SK-N-SH treated with all-trans-retinoic acid at 6 μM for 48 hours (cell line): ENCODE measurements at regions not wholly inside any gene's neighbourhood (a gene's known extent, or its start where the extent isn't known, plus 50 kb on each side); places are given as distances from the start of the nearest gene placed in this dataset.

Experiments used
- ATAC-seq: fragments of 200-7000 bp; cut with Tn5 transposase; 3 replicates; pipeline ENCODE4 v1.9.1; 2020; ENCODE audit warnings: mild to moderate bottlenecking, moderate library complexity
- ARNTL ChIP-seq: fragments of 450-650 bp; formaldehyde crosslinking; IDR thresholded peaks from 2 replicates; pipeline ENCODE4 v1.5.0; 2020; ENCODE audit warnings: low read depth, mild to moderate bottlenecking, moderate library complexity, borderline replicate concordance
- CSDC2 ChIP-seq: fragments of 250-450 bp; sonication (Bioruptor Pico); IDR thresholded peaks from 2 replicates; pipeline ENCODE4 v1.5.0; 2020; ENCODE audit warnings: mild to moderate bottlenecking, moderate library complexity
- ESRRG ChIP-seq: fragments of 250-450 bp; sonication (Bioruptor Pico); IDR thresholded peaks from 2 replicates; pipeline ENCODE4 v1.6.1; 2021; ENCODE audit warnings: mild to moderate bottlenecking
- ISL1 ChIP-seq: fragments of 250-450 bp; sonication (Bioruptor Pico); IDR thresholded peaks from 2 replicates; pipeline ENCODE4 v2.1.2; 2022; ENCODE audit warnings: mild to moderate bottlenecking, moderate library complexity
- OSR1 ChIP-seq: fragments of 250-450 bp; sonication (Bioruptor Pico); IDR thresholded peaks from 2 replicates; pipeline ENCODE4 v1.8.0; 2022; ENCODE audit warnings: moderate library complexity, mild to moderate bottlenecking, inconsistent platforms
- PPARA ChIP-seq: fragments of 250-450 bp; sonication (Bioruptor Pico); IDR thresholded peaks from 2 replicates; pipeline ENCODE4 v1.5.0; 2020; ENCODE audit warnings: mild to moderate bottlenecking, borderline replicate concordance
- RARB ChIP-seq: fragments of 250-450 bp; sonication (Bioruptor Pico); IDR thresholded peaks from 2 replicates; pipeline ENCODE4 v1.8.0; 2021; ENCODE audit warnings: mild to moderate bottlenecking, moderate library complexity
- TCF4 ChIP-seq: fragments of 250-450 bp; sonication (Bioruptor Pico); IDR thresholded peaks from 2 replicates; pipeline ENCODE4 v1.8.0; 2021; ENCODE audit warnings: mild to moderate bottlenecking, moderate library complexity, borderline replicate concordance
- TOX ChIP-seq: fragments of 250-450 bp; sonication (Bioruptor Pico); IDR thresholded peaks from 2 replicates; pipeline ENCODE4 v1.8.0; 2021; ENCODE audit warnings: mild to moderate bottlenecking, moderate library complexity, borderline replicate concordance
- ZC3H10 ChIP-seq: fragments of 250-450 bp; sonication (Bioruptor Pico); IDR thresholded peaks from 2 replicates; pipeline ENCODE4 v1.5.1; 2021; ENCODE audit warnings: mild to moderate bottlenecking, moderate library complexity
- ZFP3 ChIP-seq: fragments of 250-450 bp; sonication (Bioruptor Pico); IDR thresholded peaks from 2 replicates; pipeline ENCODE4 v1.5.0; 2020; ENCODE audit warnings: mild to moderate bottlenecking, moderate library complexity
- ZFP30 ChIP-seq: fragments of 450-650 bp; formaldehyde crosslinking; IDR thresholded peaks from 2 replicates; pipeline ENCODE4 v1.5.0; 2022; ENCODE audit warnings: mild to moderate bottlenecking, moderate library complexity
- ZNF565 ChIP-seq: fragments of 450-650 bp; formaldehyde crosslinking; conservative IDR thresholded peaks from 2 replicates; pipeline ENCODE4 v1.5.0; 2020; ENCODE audit warnings: low read depth, mild to moderate bottlenecking, moderate library complexity
- ZNF70 ChIP-seq: fragments of 450-650 bp; formaldehyde crosslinking; IDR thresholded peaks from 2 replicates; pipeline ENCODE4 v1.5.0; 2020; ENCODE audit warnings: mild to moderate bottlenecking, moderate library complexity
- TF ChIP-seq, protein P1 (sequence below): fragments of 250-450 bp; sonication (Bioruptor Pico); IDR thresholded peaks from 2 replicates; pipeline ENCODE4 v1.5.0; 2020; ENCODE audit warnings: mild to moderate bottlenecking, moderate library complexity
- TF ChIP-seq, protein P2 (sequence below): fragments of 250-450 bp; sonication (Bioruptor Pico); IDR thresholded peaks from 2 replicates; pipeline ENCODE4 v1.5.1; 2020; ENCODE audit warnings: low read depth, mild to moderate bottlenecking, moderate library complexity
- TF ChIP-seq, protein P3 (sequence below): fragments of 250-450 bp; sonication (Bioruptor Pico); IDR thresholded peaks from 2 replicates; pipeline ENCODE4 v1.8.0; 2020; ENCODE audit warnings: mild to moderate bottlenecking, moderate library complexity, borderline replicate concordance
- TF ChIP-seq, protein P4 (sequence below): fragments of 250-450 bp; sonication (Bioruptor Pico); IDR thresholded peaks from 2 replicates; pipeline ENCODE4 v1.8.0; 2021; ENCODE audit warnings: low read depth, mild to moderate bottlenecking, moderate library complexity, borderline replicate concordance
- TF ChIP-seq, protein P5 (sequence below): fragments of 250-450 bp; sonication (Bioruptor Pico); IDR thresholded peaks from 2 replicates; pipeline ENCODE4 v1.5.1; 2021; ENCODE audit warnings: mild to moderate bottlenecking, moderate library complexity

DNA sequence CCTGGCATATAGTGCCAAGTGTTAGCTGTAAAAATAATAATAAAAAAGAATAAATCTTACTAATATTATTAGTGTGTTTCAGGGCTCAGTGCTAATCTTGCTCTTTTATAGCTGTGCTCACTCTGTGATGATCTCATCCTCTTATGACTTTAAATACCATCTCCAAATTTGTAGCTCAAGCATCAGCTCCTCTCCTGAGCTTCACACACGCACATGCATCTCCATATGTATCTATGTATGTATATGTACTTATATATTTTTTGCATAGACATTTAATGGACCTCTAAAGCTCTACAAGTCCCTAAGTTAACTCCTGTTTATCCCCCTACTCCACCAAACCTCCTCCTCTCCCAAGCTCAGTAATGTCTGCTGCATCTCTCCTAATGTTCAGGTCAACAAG is 170.8 kb upstream of the NR3C1 start (continued):
- TF ChIP-seq TCF4 (CRISPR knock-in tag) (no peak), ARNTL (CRISPR knock-in tag) (no peak)
- TF ChIP-seq, all 23 proteins: peak for 0

DNA sequence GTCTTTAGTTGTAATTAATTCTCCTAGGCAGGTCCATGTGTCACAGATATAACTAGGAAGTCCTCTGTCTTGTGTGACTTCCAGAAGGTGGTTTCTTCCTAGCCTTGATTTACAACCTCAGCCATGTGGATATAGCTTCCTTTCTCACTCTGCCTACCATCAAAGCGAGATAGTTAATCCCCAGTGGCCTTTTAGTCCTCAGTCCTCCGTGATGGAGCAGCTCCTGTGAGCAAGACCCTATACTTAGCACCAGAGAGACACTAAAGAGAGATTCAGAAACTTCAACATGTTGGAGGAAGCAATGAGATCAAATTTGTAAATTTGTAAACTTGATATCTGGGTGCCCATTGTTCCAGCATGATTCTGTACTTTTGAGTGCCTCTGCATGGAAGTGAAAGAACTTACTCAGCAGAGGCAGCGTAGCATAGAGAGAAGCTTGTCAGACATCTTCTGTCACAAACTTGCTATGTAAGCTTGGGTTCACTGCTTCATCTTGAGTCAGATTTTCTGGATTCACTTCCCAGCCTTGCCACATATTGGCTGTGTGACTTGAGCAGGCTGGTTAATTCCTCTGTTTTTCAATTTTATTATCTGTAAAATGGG is 170.2 kb upstream of the NR3C1 start:
- TF ChIP-seq ZFP30 (CRISPR knock-in tag) (no peak), CSDC2 (CRISPR knock-in tag) (no peak), ARNTL (CRISPR knock-in tag) (no peak), OSR1 (CRISPR knock-in tag) (no peak), ESRRG (CRISPR knock-in tag) (no peak)
- TF ChIP-seq, protein P1, sequence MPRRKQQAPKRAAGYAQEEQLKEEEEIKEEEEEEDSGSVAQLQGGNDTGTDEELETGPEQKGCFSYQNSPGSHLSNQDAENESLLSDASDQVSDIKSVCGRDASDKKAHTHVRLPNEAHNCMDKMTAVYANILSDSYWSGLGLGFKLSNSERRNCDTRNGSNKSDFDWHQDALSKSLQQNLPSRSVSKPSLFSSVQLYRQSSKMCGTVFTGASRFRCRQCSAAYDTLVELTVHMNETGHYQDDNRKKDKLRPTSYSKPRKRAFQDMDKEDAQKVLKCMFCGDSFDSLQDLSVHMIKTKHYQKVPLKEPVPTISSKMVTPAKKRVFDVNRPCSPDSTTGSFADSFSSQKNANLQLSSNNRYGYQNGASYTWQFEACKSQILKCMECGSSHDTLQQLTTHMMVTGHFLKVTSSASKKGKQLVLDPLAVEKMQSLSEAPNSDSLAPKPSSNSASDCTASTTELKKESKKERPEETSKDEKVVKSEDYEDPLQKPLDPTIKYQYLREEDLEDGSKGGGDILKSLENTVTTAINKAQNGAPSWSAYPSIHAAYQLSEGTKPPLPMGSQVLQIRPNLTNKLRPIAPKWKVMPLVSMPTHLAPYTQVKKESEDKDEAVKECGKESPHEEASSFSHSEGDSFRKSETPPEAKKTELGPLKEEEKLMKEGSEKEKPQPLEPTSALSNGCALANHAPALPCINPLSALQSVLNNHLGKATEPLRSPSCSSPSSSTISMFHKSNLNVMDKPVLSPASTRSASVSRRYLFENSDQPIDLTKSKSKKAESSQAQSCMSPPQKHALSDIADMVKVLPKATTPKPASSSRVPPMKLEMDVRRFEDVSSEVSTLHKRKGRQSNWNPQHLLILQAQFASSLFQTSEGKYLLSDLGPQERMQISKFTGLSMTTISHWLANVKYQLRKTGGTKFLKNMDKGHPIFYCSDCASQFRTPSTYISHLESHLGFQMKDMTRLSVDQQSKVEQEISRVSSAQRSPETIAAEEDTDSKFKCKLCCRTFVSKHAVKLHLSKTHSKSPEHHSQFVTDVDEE (CRISPR knock-in tag), result no peak
- TF ChIP-seq, protein P2, sequence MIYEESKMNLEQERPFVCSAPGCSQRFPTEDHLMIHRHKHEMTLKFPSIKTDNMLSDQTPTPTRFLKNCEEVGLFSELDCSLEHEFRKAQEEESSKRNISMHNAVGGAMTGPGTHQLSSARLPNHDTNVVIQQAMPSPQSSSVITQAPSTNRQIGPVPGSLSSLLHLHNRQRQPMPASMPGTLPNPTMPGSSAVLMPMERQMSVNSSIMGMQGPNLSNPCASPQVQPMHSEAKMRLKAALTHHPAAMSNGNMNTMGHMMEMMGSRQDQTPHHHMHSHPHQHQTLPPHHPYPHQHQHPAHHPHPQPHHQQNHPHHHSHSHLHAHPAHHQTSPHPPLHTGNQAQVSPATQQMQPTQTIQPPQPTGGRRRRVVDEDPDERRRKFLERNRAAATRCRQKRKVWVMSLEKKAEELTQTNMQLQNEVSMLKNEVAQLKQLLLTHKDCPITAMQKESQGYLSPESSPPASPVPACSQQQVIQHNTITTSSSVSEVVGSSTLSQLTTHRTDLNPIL (CRISPR knock-in tag), result no peak
- TF ChIP-seq, protein P3, sequence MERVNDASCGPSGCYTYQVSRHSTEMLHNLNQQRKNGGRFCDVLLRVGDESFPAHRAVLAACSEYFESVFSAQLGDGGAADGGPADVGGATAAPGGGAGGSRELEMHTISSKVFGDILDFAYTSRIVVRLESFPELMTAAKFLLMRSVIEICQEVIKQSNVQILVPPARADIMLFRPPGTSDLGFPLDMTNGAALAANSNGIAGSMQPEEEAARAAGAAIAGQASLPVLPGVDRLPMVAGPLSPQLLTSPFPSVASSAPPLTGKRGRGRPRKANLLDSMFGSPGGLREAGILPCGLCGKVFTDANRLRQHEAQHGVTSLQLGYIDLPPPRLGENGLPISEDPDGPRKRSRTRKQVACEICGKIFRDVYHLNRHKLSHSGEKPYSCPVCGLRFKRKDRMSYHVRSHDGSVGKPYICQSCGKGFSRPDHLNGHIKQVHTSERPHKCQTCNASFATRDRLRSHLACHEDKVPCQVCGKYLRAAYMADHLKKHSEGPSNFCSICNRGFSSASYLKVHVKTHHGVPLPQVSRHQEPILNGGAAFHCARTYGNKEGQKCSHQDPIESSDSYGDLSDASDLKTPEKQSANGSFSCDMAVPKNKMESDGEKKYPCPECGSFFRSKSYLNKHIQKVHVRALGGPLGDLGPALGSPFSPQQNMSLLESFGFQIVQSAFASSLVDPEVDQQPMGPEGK (CRISPR knock-in tag), result no peak
- ATAC-seq, result no peak

DNA sequence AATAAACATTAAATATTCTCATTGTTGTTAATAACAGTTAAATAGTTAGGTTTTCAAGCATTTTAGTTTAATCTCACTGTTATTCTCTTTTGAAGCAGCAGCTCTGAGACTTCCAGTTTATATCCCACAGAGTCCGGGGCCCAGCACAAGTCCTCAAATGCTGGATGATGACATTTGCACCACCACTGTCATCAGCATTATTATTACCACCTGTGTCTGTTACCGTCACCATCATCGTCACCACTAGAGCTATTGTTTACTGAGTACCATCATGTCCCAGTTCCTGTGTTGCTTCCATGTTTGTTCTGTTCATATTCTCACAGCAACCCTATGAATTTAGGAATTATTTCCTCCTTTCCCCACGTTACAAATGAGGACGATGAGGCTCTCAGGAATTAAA is 169.2 kb upstream of the NR3C1 start:
- no peak for ATAC-seq
- TF ChIP-seq RARB (CRISPR knock-in tag) (no peak), ZNF565 (CRISPR knock-in tag) (no peak), TOX (CRISPR knock-in tag) (no peak), ISL1 (CRISPR knock-in tag) (no peak), CSDC2 (CRISPR knock-in tag) (no peak), ZNF70 (CRISPR knock-in tag) (no peak), ZFP3 (CRISPR knock-in tag) (no peak), PPARA (CRISPR knock-in tag) (no peak), TCF4 (CRISPR knock-in tag) (no peak), ZC3H10 (no peak)
- TF ChIP-seq, protein P2 (CRISPR knock-in tag), result no peak
- TF ChIP-seq, protein P4, sequence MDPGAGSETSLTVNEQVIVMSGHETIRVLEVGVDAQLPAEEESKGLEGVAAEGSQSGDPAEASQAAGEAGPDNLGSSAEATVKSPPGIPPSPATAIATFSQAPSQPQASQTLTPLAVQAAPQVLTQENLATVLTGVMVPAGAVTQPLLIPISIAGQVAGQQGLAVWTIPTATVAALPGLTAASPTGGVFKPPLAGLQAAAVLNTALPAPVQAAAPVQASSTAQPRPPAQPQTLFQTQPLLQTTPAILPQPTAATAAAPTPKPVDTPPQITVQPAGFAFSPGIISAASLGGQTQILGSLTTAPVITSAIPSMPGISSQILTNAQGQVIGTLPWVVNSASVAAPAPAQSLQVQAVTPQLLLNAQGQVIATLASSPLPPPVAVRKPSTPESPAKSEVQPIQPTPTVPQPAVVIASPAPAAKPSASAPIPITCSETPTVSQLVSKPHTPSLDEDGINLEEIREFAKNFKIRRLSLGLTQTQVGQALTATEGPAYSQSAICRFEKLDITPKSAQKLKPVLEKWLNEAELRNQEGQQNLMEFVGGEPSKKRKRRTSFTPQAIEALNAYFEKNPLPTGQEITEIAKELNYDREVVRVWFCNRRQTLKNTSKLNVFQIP (CRISPR knock-in tag), result no peak
- TF ChIP-seq, protein P5, sequence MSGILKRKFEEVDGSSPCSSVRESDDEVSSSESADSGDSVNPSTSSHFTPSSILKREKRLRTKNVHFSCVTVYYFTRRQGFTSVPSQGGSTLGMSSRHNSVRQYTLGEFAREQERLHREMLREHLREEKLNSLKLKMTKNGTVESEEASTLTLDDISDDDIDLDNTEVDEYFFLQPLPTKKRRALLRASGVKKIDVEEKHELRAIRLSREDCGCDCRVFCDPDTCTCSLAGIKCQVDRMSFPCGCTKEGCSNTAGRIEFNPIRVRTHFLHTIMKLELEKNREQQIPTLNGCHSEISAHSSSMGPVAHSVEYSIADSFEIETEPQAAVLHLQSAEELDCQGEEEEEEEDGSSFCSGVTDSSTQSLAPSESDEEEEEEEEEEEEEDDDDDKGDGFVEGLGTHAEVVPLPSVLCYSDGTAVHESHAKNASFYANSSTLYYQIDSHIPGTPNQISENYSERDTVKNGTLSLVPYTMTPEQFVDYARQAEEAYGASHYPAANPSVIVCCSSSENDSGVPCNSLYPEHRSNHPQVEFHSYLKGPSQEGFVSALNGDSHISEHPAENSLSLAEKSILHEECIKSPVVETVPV, result no peak
- TF ChIP-seq, protein P3 (CRISPR knock-in tag), result no peak
- TF ChIP-seq, all 23 proteins: peak for 0
